ENCODE measurements at regions not wholly inside any gene's neighbourhood (a gene's known extent, or its start where the extent isn't known, plus 50 kb on each side); places are given as distances from the start of the nearest gene placed in this dataset.

DNA sequence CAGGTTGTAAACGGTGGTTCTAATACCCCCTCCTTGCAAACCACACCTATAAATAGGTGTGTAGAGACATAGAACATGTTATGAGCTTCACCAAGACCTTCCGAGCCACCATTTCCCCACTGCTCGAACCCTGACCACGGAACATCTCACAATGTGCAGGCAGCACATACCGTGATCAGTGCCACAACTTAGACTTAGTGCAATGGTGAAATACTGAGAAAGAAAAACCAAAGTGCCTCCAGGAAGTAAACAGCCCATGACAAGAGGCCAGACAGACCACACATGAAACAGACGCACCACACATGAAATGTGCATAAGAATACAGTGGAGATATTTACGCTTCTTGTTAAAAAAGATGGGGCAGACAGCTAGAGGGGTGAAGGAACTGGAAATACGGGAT is 166.9 kb upstream of the CCND2 start:
- DNase-seq (ENCODE audit: low read depth), result no peak

DNA sequence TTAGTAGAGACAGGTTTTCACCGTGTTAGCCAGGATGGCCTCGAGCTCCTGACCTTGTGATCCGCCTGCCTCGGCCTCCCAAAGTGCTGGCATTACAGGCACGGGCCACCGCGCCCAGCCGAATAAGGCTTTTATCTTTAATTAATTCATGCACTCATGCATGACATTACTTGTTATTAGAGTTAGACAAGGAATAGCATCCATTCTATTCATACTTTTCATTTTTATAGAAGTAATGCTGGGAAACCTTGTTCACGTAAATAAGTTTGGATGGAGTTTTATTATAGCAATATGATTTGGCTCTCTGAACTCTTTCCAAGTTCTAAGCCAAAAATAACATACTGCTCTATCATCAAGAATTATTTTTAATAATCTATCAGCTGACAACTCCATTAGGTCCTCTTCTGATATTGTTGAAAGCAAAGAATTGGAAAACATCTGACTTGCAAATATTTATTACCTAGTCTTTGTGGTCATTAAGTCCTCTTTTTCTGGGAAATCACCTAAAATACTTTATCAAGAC is 168.8 kb upstream of the CCND2 start:
- no peak for DNase-seq (ENCODE audit: low read depth)

DNA sequence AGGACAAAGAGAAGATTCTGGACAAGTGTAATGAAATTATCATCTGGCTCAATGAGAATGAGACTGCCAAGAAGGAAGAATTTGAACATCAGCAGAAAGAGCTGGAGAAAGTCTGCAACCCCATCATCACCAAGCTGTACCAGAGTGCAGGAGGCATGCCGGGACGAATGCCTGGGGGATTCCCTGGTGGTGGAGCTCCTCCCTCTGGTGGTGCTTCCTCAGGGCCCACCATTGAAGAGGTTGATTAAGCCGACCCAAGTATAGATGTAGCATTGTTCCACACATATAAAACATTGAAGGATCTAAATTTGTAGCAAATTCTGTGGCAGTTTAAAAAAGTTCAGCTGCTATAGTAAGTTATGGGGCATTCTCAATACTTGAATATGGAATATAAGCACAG is 174.3 kb upstream of the CCND2 start:
- DNase-seq (ENCODE audit: low read depth), result no peak

- no peak for DNase-seq (ENCODE audit: low read depth)
Observed at GRCh38 chr12:4091016-4091743, 182.4 kb upstream of the CCND2 start.

- no peak for DNase-seq (ENCODE audit: low read depth)
Observed at GRCh38 chr12:4089956-4090355, 183.6 kb upstream of the CCND2 start.

GRCh38 chr12:4089121-4089606 is 184.4 kb upstream of the CCND2 start:
- no peak for DNase-seq (ENCODE audit: low read depth)

DNA sequence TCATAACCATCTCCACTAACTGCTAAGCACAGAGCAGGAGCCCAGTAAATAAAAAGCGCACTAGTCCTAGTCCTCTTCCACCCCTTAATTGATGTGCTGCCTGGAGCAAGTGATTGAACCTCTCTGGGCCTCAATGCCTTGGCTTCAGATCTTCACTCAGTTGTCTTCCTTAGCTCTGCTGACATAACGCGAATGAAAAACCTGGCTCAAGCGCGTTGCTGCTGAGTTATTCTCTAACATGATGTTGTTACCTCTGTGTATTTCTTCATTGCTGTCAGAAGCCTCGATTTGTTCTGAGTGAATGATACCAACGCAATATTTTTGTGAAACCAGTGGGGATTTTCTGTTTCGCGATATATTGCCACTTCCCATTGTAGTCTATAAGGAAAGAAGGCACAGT is 185.1 kb upstream of the CCND2 start:
- no peak for DNase-seq (ENCODE audit: low read depth)

DNA sequence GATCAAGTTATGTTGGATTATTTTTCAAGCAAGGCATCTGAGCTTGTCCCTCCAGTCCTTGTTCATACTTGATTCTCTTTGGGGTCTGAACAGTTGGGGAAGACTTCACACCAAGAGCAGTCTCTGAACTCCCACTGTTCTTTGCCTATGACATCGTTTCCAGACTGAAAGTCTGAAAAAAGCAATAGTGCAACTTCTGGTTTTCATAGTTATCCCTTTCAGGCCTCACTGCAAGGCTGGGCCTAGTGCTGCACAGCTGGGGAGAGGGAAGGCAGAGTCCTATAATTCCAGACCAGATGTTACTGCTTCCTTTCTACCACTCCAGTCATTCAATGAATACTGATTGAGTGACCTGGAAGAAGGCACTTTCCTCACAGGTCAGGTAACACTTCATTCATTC is 187.1 kb upstream of the CCND2 start:
- DNase-seq (ENCODE audit: low read depth), result no peak

DNA sequence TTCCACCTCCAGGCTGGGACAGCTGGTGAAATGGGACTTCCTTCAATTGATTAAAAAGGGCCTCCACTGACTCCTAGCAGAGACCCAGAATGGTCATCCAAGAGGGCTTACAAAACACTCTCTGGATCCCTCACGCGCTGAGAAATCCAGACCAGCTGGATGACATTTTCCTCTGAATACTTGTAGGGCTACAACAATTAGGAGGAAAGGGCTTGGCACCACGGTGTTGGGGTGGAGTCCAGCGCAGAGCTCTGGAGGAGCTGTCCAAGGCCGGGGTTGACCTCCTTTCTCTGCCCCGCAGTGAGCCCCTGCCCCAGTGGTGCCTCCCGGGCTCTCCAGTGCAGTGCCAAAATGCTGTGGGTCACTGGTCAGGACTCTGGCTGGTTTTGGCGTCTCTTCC is 189.0 kb upstream of the CCND2 start:
- no peak for DNase-seq (ENCODE audit: low read depth)

DNA sequence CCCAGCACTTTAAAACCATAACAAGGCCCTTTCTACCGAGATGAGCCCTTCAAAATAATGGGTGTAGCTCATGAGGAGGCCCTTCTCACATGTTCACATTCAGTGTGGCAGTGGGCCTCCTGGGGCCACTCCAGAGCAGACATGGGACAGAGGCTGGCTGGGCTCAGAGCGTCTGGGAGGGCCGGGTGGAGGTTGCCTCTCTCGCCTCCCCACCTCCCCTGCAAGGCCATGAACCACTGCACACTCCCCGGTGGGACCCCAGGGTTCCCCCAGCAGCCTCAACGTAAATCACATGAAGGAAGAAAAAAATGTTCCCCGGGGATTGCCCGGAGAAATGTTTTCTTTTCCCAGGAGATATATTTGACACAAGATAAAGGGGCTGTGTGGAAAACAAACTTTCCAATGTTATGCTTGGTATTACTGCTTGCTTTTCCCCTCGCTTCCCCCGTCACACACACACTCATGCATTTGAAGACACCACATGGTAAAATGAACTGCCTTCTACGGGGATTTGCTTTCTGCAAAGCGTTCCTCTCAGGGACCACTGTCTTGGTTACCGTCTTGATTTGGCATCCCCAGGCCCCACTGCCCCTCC is 190.7 kb upstream of the CCND2 start:
- DNase-seq (ENCODE audit: low read depth), result no peak

- DNase-seq (ENCODE audit: low read depth), result no peak
Observed at GRCh38 chr12:4080213-4080612, 193.3 kb upstream of the CCND2 start.

DNA sequence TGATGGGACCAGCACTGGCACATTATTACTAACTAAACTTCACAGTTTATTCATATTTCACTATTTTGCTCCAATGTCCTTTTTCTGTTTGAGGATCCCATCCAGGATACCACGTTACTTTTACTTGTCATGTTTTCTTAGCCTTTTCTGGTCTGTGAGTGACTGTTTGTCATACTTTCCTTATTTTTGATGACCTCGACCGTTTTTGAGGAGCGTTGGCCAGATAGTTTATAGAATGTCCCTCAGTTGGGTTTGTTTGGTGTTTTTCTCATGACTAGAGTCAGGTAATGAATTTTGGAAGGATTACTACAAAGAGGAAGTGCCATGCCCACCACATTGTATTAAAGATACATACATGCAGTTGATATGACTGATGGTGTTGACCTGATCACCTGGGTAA is 199.4 kb upstream of the CCND2 start:
- no peak for DNase-seq (ENCODE audit: low read depth)

DNA sequence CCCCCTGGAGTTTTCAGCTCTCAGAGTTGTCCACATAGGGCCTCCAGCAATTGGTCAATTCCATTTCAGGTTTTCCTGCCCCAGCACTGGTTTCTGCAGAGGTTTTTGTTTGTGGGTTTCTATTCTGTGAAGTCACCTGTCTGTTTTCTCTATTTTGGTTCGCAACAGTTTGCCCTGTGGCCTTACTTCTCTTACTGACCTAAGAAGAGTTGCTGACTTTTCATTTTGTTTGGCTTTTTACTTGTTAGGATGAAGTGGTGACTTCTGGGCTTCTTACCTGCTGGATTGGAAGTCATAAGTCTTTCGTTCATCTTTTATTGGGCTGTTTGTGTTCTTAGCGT is 196.4 kb upstream of the PARP11 start:
- DNase-seq (ENCODE audit: low read depth), result no peak

- no peak for DNase-seq (ENCODE audit: low read depth)
Observed at GRCh38 chr12:4068981-4069669, 195.9 kb upstream of the PARP11 start.

DNA sequence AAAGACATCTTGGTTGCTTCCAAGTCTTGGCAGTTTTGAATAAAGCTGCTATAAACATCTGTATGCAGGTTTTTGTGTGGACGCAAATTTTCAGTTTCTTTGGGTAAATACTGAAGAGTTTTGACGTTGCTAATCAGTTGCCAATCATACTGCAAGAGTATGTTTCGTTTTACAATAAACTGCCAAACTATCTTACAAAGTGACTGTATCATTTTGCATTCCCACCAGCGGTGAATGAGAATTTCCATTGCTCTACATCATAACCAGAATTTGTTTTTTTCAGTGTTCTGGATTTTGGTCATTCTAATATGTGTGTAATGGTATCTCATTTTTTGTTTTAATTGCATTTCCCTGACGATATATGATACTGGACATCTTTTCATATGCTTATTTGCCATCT is 190.8 kb upstream of the PARP11 start:
- no peak for DNase-seq (ENCODE audit: low read depth)

DNA sequence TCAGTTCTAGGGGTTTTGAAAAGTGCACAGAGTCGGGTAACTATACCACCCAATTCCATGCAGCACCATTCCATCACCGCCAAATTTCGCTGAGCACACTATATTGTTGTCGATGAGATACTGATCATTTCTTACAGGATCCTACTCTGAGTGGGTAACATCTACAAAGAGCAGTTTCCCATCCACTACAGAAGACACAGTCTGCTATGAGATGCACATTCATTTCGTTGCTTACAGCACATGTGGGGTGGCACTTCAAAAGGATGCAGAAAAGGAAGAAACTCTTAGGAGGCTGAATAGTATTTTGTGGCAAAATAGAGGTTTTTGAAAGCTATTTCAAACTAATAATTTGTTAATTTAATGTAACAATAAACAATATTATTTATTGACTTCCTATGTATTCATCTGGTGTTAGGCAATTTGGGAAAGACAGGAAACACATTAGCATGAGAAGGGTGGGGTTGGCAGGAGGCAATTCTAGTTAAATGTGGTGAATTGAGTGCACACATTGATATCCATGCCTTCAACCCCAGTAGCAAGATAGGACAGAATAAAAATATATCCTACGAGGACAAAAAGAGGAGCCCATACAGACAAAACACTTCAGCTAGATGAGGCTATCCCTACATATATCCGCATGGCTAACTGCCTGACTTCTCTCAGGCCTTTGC is 186.8 kb upstream of the PARP11 start:
- DNase-seq (ENCODE audit: low read depth), result no peak

- DNase-seq (ENCODE audit: low read depth), result no peak
Observed at GRCh38 chr12:4056910-4057845, 184.0 kb upstream of the PARP11 start.

GRCh38 chr12:4054630-4055029 is 181.4 kb upstream of the PARP11 start:
- DNase-seq (ENCODE audit: low read depth), result no peak

DNA sequence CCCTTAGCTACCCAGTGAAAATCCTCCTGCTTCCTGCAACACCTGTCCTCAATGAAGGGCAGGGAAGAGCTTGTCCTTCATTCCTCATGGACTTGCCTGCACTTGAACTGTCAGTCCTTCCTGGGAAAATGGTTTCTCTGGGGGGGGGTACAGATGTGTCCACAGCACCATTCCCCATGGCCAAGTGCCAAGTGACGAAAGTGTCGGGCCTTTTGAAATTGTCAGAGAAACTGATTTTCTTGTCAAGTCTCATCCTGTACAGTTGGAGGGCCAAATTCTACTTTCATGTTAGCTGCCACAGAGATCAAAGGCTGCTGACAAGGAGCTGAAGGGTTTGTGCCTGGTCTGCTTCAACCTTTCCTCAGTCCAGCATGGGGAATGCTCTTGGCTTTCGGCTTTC is 179.5 kb upstream of the PARP11 start:
- no peak for DNase-seq (ENCODE audit: low read depth)

DNA sequence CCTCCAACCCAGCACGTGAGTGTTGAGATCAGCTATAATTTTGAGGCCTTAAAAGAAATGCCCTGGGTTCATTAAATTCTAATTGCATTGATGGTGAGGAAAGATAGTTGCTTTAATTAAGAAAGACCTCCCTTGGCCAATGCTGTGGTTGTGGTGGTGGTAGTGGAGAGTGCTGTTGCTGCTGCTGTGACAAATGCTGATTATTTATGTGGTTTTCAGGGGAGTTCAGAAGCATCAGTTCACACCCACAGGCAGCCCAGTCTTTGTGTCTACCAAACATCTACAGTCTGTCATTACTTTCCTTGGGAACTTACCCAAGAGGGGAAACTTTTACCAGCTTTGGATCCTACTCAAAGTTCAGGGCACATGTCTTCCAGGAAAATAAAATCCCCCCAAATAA is 178.4 kb upstream of the PARP11 start:
- no peak for DNase-seq (ENCODE audit: low read depth)

DNA sequence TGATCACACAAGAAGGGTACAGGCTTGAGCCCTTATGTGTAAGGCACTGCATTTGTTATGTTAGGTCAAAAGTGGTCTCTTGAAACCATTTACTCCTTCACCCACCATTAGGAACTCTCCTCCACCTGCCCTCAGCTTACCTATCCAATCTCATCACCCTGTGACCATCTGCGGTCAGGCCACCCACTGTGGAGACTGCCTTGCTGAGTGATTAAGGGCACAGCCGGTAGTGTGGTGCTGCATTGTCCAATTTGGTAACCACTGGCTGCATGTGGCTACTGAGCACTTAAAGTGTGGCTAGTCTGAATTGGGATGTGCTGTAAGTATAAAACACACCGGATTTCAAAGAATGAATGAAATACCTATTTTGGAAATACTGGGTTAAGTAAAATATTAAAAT is 177.1 kb upstream of the PARP11 start:
- DNase-seq (ENCODE audit: low read depth), result no peak

All from HS-5 (cell line).